ENCODE measurements at regions not wholly inside any gene's neighbourhood (a gene's known extent, or its start where the extent isn't known, plus 50 kb on each side); places are given as distances from the start of the nearest gene placed in this dataset.

DNA sequence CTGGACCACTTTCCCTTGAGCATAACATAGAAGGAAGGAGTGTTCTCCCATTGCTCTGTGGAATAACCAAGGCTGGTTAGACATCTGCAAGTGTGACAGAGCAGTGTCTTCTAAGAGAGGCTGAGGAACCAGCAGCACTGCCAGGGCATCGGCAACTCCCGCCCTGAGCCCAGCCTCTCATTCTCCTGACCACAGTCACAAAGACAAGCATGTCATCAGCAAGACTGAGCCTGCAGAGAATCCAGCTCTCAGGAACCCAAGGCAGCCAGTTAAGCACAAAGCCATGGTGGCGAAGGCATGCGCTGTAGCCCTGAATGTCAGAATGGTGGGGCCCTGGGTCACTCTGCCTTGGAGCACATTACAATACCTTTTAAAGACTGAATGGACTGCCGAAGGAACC, 253.9 kb downstream of the AGTPBP1 start:
- TF ChIP-seq POLR2A (IDR thresholded peaks at IDR 0.05): no peak
- TF ChIP-seq CTCF (IDR thresholded peaks at IDR 0.05 in 8 of 11, conservative IDR thresholded peaks at IDR 0.05 in 3 of 11): no peak
- no peak for TF ChIP-seq POLR2AphosphoS5 (IDR thresholded peaks at IDR 0.05)

Data from spleen (tissue), 7 donors.